ENCODE measurements at regions not wholly inside any gene's neighbourhood (a gene's known extent, or its start where the extent isn't known, plus 50 kb on each side); places are given as distances from the start of the nearest gene placed in this dataset.

DNA sequence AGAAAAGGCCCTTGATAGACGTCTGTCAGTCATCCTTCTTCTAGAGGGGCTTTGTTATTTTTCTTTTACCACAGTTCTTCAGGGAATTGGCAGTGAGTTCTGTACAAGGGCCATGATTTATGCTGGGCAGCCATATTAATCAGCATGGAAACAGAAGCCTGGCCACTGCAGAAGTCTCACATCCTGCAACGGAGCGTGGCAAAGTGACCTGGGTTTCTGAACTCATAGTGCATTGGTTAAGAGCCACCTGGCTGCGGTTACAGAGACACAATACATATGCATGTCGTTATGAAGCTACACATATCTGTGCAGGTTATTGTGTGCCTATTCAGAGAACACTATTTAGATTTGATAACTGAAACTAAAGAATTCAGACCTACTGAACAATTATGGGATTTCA, 419.4 kb upstream of the CELF2 start:
- intact Hi-C loops (cut with DNase I), result no loop called here

DNA sequence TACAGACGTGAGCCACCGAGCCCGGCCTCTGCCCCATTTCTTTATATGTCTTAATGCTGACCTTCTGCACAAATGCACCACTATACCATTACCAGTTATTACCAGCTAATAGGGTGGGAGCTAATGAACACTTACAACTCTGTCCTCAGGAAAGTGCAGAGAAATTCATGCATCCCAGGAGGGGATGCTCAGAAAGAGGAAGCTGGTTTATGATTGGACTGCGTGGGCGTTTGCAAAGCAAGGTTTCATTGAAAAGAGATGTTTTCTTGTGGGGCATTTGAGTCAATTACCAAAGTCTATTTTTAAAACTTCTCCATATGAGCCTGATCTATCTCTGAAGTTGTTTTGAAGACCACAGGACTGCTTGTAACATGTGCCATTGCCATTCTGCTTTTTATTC, 417.7 kb upstream of the CELF2 start:
- intact Hi-C loops (cut with DNase I), result no loop called here
- DNase-seq (no peak), ATAC-seq (ENCODE audit: poor library complexity) (no peak)

More for the DNA sequence above, 419.4 kb upstream of the CELF2 start:
- ATAC-seq (ENCODE audit: poor library complexity) (no peak), DNase-seq (no peak)

DNA sequence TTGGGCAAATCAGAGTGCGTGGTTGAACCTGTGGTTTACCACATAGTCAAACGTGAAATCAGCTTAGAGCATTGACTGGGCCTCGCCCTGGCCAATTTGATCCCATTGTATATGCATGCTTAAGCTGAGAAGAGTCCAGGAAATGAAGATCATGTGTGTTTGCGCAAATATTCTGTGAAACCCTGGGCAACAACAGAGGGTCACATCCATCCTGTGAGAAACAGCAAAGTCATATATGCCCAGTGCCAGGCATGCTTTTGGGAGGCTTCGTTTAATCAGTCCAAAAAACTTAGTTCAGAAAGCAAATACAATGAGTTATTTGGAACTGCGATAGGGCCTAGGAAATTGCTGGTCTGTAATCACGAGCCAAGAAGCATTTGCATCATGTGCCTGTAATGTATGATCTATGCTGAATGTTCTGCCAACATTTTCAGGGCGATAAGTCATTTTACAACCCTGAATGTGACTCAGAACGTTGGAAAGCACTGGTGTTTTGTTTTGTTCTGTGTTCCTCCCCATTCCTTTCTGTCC, 412.1 kb upstream of the CELF2 start:
- ATAC-seq (ENCODE audit: poor library complexity), result peak; percentile 95
- no peak for DNase-seq
- intact Hi-C loops (cut with DNase I), result no loop called here

DNA sequence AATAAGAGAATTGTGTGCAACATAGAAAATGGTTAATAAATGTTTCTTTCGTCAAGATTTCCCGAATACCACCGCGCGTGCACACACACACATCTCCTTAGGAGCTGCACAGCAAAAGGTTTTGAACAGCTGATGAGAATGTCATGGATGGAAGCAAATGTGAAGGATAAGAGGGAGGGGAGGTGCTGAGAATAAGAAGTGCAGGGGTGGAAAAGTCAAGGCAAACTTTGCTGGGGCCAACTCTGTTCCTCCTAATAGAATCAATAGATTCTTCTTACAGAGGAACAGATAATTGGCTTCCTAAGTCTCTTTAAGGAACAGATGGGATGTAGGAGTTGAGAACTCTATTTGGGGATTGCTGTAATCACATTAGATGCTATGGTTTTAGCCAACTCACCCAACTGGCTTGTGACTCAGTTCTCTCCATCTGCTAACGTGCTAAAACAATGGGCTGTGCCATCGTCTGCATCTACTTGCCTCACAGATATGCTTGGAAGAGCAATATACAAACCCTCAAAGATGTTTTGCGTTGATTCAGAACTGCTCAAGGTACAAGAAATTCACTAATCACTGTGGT, 408.2 kb upstream of the CELF2 start:
- intact Hi-C loops (cut with DNase I), result no loop called here
- DNase-seq (no peak), ATAC-seq (ENCODE audit: poor library complexity) (no peak)

DNA sequence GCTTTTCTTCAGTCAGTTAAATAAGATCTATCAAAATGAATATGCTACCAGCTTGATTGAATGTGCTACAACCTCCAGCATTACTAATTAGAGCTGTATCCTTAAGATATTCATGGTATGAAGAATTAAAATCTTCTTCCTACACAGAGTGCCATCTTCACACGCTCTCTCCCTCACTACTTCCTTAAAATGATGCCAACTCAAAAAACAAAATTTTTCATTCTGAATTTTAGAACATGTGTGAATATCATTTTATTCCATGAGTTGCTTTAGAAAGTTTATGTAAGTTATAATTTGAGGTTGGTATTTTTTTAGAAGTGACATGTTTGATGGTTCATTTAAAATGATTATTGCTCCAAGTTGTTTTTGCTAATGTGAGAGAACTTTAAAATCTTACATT, 407.5 kb upstream of the CELF2 start:
- no peak for ATAC-seq (ENCODE audit: poor library complexity)
- DNase-seq, result no peak
- intact Hi-C loops (cut with DNase I), result no loop called here

DNA sequence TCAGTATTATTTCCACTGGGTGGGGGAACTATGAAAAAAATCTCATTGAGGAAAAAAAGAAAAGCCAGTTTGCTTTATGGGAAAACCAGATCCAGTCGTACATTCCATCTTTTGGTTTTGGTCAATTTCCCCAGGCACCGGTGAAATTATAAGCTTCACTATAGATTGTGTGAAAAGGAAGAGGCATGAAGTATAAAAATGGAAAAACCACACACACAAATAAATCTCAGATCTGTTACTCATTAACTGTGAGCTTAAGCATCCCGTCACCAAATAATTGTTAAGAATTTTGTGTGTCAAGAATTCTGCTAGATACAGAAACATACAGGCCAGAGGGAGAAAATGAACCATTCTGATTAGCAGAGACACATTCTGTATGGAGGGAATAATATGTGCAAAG, 405.5 kb upstream of the CELF2 start:
- ATAC-seq (ENCODE audit: poor library complexity) (no peak), DNase-seq (no peak)
- intact Hi-C loops (cut with DNase I), result no loop called here

DNA sequence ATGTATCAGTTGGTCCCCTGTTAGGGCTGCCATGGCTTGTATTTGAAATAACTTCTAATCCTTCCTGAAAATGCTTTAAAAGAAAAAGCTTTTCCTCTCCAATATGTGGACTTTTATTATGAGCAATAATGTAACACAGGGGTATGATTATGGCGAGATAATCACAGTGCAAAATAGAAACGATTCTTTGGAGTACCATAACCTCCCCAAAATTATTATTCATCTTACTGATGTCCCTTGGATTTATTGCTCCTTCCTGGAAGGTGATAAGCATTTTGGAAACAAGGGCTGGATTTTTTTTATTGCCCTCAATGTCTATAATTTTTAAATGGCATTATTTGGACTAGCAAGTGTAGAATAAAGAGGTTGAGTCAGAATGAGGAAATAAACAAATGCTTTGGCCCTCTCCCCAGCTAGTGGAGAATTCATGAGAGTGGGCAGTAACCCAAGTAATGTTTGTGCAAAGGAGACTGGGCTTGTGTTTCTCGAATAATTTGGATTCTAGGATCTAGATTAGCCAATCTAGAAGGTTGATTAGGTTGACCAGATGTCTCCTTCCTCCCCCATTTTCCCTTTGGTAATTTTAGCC, 403.9 kb upstream of the CELF2 start:
- intact Hi-C loops (cut with DNase I), result no loop called here
- no peak for DNase-seq
- ATAC-seq (ENCODE audit: poor library complexity), result no peak

DNA sequence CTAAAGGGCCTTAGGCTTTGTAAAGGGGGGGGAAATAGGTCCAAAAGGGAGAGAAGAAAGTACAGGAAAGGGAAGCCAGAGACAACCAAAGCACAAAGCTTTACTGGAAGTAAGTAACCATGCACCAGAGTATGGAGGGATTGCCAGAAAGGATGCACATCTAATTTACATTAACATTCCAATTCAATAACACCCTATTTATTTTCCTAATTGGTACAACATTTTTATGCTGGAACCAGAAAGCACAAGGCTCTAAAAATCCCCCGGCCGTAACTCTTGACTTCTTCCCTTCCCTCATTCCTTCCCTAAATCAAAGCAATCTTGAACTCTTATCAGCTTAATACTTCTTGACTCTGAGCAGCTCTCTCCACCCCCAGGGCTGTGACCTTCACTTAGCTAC, 400.0 kb upstream of the CELF2 start:
- DNase-seq, result no peak
- no peak for ATAC-seq (ENCODE audit: poor library complexity)
- intact Hi-C loops (cut with DNase I), result no loop called here

DNA sequence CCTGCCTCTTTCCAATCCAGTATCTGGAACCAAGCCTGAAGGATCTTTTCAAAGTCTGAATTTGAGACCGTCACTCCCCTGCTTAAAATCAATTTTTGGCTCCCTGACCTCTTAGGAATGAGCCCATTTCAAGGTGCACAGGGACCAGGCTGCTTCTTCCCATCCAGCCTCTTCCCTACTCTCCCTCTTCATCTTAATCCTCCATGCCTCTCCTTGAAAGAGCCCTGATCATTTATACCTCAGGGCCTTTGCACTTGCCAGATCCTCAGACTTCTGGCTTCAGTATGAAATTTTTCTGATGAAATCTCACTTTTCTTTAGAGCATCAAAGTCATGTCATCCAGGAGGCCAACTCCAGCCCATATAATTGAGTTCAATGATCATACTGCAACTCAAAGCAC, 399.5 kb upstream of the CELF2 start:
- intact Hi-C loops (cut with DNase I), result no loop called here
- no peak for ATAC-seq (ENCODE audit: poor library complexity)
- no peak for DNase-seq

DNA sequence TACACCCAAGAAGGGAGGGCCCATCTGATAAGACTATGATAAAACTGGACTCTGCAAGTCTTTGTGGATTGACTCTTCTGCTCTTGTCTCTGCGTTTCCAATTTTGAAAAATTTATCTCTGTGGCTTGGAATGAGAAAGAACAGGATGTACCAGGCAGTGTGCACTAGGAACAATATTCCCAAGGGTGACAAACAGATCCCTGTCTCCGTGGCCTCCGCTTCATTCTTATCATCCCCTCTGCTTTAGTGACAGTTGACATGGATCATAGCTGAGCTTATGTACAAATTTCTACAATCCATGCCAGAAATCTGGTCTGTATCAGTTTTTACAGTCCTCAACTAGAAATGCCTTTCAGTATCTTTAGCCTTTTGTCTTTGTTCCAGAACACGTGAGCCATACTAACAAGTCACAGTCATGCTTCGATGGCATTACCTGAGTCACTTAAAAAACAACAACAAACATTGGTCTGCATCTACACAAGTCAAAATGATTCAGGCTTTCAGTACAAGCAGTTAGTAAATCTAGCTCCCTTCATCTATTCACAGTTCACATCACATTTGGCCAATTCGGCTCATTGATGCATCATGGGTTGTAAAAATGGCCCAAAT, 393.6 kb upstream of the CELF2 start:
- intact Hi-C loops (cut with DNase I), result no loop called here
- ATAC-seq (ENCODE audit: poor library complexity) (peak; percentile 91), DNase-seq (no peak)

DNA sequence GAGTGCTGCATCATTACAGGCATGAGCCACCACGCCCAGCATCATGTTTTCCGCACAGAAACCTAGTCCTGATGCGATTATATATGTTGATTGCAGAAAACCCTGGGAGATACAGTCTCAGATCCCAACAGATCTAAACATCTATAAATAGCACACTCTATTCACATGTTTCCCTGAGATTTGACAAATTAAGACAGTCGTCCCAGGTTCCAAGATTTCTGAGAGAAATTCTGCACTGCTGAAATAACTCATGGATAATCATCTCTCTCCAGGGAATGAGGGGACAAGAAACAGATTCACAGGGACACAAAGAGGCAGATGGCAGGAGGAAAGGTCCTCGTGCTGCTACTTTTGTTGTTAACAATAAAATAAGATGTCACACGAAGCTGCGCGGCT, 393.1 kb upstream of the CELF2 start:
- ATAC-seq (ENCODE audit: poor library complexity) (no peak), DNase-seq (no peak)
- intact Hi-C loops (cut with DNase I), result no loop called here

DNA sequence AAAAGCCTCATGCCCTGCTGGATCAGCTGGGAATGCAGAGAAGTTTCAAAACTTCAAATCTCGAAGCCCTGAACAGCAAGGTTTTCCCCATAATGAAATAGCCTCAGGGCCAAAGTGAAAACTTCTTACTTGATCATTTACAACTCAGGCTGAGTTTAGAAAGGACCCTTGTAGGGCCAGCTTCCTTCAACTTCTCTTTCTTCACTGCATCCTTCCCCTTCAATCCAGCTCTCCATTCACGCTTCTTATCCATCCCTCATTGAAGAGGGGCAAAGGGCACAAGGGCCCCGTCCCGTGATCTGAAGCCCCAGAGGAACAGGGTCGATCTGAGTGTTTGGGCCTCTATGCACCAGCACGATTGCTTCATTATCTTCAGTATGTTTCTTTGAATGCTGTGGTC, 392.2 kb upstream of the CELF2 start:
- DNase-seq (no peak), ATAC-seq (ENCODE audit: poor library complexity) (no peak)
- intact Hi-C loops (cut with DNase I), result no loop called here

DNA sequence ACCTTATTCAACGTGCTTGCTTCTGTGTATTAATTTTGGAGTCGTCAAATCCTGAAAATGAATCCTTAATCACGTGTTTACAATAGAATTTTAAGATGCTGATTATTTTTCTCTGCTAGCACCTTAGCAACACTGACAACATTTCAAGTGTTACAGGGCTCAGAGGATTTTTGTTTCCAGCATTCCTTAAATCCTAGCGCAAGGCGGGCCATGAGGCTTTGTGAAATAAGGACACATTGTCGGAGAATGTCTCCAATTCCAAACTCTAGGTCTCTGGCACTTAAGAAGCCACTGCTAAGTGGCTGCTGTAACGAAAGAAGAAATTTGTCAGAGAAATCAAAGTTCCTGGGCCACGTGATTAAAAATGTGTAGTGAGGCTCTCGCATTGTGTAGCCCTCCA, 390.9 kb upstream of the CELF2 start:
- intact Hi-C loops (cut with DNase I), result no loop called here
- DNase-seq (no peak), ATAC-seq (ENCODE audit: poor library complexity) (peak; percentile 16)

DNA sequence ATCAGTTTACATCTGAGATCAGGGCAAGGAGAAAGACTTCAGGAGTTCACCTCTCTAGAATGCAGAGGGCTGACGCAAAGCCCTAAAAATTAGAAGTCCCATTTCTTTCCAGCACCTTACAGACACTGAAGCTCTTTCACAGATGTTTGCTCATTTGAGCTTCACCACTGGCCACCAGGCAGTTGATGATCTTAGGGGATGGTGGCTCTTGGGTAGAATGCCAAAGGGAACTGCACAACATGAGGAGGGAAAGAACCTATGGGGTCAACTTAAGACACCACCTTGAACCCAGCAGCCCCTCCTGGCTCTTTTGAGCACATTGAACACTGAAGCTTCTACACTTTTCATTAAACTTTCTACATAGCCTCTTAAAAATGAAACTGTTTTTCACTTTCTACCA, 390.3 kb upstream of the CELF2 start:
- DNase-seq, result no peak
- no peak for ATAC-seq (ENCODE audit: poor library complexity)
- intact Hi-C loops (cut with DNase I), result no loop called here

DNA sequence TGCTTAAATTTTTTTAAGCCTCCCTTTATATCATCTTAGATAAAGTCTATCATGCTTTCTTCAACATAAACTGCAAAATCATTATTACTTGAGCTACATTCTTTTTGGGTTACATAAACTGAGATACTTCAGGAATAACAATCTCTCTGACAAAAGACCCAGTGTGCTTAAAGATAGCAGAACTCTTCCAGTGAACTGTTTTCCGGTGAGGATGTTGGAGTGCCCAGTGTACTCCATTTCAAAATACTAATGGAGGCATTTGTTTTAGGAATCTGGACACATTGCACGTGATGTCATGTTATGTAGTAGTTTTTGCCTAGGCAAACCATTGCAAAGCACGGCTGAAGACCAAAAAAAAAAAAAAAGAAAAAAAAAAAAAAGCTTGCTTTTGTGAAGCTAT, 388.2 kb upstream of the CELF2 start:
- no peak for ATAC-seq (ENCODE audit: poor library complexity)
- intact Hi-C loops (cut with DNase I), result no loop called here
- no peak for DNase-seq

DNA sequence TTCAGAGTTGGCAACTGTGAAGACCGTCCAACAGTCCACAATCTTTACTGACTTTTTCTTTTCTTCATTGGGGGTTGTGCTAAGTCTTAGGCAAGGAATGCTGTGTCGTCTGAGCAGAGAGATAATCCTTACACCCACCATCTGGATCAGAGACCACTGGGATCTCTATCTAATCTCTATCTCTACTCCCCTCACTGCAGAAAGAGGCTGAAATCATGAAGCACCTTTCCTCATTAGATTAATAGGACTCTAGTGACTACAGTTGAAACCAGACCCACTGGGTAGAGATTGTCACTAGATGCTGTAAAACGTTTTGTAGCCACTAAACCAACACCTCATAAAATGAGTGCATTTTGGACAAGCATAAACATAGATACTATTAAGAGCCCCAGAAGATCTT, 387.4 kb upstream of the CELF2 start:
- intact Hi-C loops (cut with DNase I), result no loop called here
- ATAC-seq (ENCODE audit: poor library complexity), result no peak
- no peak for DNase-seq

DNA sequence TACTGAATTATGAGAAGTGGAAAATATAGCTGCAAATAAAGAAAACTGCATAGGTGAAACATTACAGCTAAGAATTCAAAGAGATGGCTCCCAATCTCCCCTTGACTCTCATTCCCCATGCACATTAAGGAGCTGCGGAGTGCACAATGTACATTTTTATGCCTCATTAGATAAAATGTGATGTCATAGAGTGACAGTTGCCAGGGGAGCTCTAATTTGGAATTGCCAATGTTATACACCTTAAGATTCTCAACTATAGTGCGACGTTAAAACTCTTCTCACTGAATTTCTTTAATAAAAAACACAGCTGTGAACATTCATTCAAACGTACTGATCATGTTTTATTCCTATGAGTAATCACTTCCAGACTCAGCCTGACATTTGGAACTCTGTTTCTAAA, 386.9 kb upstream of the CELF2 start:
- no peak for DNase-seq
- no peak for ATAC-seq (ENCODE audit: poor library complexity)
- intact Hi-C loops (cut with DNase I), result no loop called here

DNA sequence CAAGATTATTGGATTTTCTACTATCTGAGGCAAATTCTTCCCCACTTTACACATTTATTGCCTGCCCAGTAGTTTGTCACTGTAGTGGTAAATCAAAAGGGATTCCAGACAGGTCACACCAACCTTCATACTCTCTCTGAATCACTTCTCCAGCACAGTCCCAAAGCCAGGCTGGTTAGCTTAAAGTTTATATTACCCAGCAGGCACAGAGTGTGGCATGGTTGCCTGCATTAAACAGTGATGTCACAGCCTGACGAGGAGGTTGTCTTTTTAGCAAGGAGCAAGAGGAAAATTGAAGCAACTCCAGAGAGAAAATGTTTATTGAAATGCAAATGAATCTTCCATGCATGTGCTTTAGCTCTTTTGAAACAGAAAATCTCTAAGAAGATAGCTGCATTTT, 375.5 kb upstream of the CELF2 start:
- ATAC-seq (ENCODE audit: poor library complexity), result peak; percentile 16
- DNase-seq, result no peak
- intact Hi-C loops (cut with DNase I), result no loop called here

DNA sequence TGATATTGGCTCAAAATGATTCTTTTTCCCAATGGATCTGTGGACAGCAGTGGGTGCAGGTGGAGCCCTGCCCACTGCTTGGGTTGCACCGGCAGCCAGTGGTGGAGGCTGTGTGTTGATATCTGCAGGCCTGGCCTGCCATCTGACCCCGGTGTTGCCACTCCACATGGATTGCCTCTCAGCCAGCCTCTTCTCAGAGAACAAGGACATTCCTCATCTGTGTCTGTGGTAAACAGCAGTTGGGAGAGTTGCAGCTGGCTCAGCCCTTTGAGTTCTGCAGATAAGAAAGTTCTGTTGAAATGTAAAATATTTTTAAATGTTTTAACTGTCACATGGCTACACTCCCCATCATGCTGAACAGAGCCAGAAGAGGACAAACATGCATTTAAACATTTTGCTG, 374.9 kb upstream of the CELF2 start:
- ATAC-seq (ENCODE audit: poor library complexity) (peak; percentile 92), DNase-seq (peak; percentile 87)
- intact Hi-C loops (cut with DNase I), result no loop called here

DNA sequence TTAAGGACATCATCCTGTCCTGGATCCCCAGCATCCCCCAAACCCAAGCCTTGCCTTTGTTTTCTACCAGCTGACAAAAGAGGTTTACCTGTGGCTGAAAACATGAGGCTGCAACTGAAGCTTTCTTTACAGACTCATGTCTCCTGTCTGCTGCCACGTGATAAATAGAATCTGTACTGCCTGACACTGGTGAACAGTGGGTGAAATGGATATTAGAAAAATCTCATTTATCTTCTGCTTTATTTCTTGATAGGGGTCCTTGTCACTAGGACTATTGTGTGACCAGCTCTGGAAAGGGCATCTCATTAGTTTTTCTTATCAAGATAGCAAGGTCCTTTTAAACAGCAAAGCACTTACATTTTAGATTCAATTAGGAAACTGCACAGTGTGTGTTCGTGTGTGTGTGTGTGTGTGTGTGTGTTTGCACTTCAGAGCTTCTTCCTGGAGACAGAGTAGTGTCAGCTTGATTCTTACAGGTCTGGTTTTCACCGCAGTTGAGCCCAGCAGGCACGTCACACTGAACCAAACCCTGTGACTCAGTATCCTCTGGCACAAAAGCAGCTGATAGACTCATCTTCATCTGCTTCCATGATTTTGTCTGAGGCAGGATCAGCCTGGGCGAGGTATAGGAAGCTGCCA, 373.5 kb upstream of the CELF2 start:
- ATAC-seq (ENCODE audit: poor library complexity) (peak; percentile 10), DNase-seq (no peak)
- intact Hi-C loops (cut with DNase I), result no loop called here
